RWPE2 (cell line): ENCODE measurements at regions not wholly inside any gene's neighbourhood (a gene's known extent, or its start where the extent isn't known, plus 50 kb on each side); places are given as distances from the start of the nearest gene placed in this dataset.
"Not testable (repeated sequence)": the region's sequence is repeated elsewhere in the genome, so short reads cannot be mapped to it uniquely, and the experiment has no call there.

Source experiments
- ATAC-seq: fragments of 200-7000 bp; cut with Tn5 transposase; 3 replicates; pipeline ENCODE4 v1.9.1; 2021; ENCODE audit warnings: low read depth
- DNase-seq: peaks from one replicate; pipeline ENCODE4 v3.0.0-alpha.2; 2020; ENCODE audit warnings: low spot score
- H3K27ac ChIP-seq: fragments of 450-650 bp; 2 replicates; pipeline ENCODE4 v1.5.1; 2017; ENCODE audit warnings: mild to moderate bottlenecking; ENCODE audit not compliant: poor library complexity, severe bottlenecking
- H3K27me3 ChIP-seq: fragments of 250-450 bp; sonication (Bioruptor Pico); 2 replicates; pipeline ENCODE4 v1.5.1; 2021; ENCODE audit warnings: mild to moderate bottlenecking, moderate library complexity; ENCODE audit not compliant: insufficient read depth, poor library complexity, severe bottlenecking
- H3K36me3 ChIP-seq: fragments of 250-450 bp; sonication (Bioruptor Pico); 2 replicates; pipeline ENCODE4 v1.5.1; 2020; ENCODE audit warnings: low read depth, mild to moderate bottlenecking, moderate library complexity
- H3K4me1 ChIP-seq: fragments of 250-450 bp; sonication (Bioruptor Pico); 2 replicates; pipeline ENCODE4 v1.5.1; 2021; ENCODE audit warnings: mild to moderate bottlenecking, moderate library complexity; ENCODE audit not compliant: insufficient read depth, poor library complexity, severe bottlenecking
- H3K4me3 ChIP-seq: fragments of 250-450 bp; sonication (Bioruptor Pico); 2 replicates; pipeline ENCODE4 v1.5.1; 2021; ENCODE audit warnings: mild to moderate bottlenecking, moderate library complexity; ENCODE audit not compliant: severe bottlenecking
- H3K9me3 ChIP-seq: fragments of 250-450 bp; sonication (Bioruptor Pico); 2 replicates; pipeline ENCODE4 v1.5.1; 2021; ENCODE audit warnings: mild to moderate bottlenecking, moderate library complexity; ENCODE audit not compliant: severe bottlenecking
- CTCF ChIP-seq: fragments of 450-650 bp; IDR thresholded peaks from one replicate; pipeline ENCODE4 v1.5.1; 2017; ENCODE audit warnings: mild to moderate bottlenecking, moderate library complexity; ENCODE audit not compliant: poor library complexity, severe bottlenecking

GRCh38 chr5:126137891-126138280 is 285.3 kb upstream of the GRAMD2B start:
- Histone ChIP-seq H3K36me3 (no peaks in the 10 kb centered on the region), H3K4me1 (peaks cover 13% of the 10 kb centered on the region), H3K9me3 (no peaks in the 10 kb centered on the region), H3K27ac (no peak overlapping the region), H3K4me3 (no peak overlapping the region), H3K27me3 (no peaks in the 10 kb centered on the region)
- no peak for DNase-seq
- ATAC-seq: no peak
- no peak for TF ChIP-seq CTCF

DNA sequence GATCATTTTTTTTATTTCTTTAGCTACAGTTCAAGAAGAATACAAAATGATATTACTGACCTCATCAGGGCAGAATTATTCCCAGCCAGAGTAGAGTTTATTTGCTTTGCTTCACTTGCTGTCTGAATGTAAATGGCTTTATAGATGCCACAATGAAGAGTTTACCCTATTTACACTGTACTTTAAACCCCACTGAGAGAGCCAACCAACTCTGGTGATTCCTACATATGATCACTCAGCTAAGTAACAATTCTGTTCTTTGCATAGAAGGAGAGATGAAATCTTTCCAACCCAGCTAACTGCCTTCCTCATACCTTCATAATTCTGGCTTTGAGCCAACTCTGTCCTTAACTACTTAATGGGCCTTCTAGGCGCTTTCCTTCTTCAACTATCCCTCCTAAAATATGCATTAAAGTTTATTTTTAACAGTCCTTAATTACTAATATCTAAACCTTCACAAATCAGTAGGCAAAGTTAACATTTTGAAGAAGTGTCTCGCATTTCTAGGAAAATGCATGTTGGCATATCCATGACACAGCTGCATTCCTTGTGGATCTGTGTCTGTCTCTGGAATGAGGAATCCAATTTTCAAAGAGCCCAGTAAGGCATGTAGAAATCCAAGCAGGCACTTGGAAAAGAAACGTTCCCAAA is 284.8 kb upstream of the GRAMD2B start:
- no peak for TF ChIP-seq CTCF
- Histone ChIP-seq H3K4me1 (peaks cover 13% of the 10 kb centered on the region), H3K36me3 (no peaks in the 10 kb centered on the region), H3K4me3 (no peak overlapping the region), H3K9me3 (no peaks in the 10 kb centered on the region), H3K27me3 (no peaks in the 10 kb centered on the region), H3K27ac (no peak overlapping the region)
- ATAC-seq: peak; percentile 54; the same call in 1 of the 3 replicates
- DNase-seq: no peak

GRCh38 chr5:126139086-126139485 is 284.1 kb upstream of the GRAMD2B start:
- DNase-seq (no peak), ATAC-seq (peak; percentile 25; the same call in 1 of the 3 replicates)
- H3K27ac ChIP-seq: no peak overlapping the region
- no peaks in the 10 kb centered on the region for H3K27me3 ChIP-seq
- H3K4me1 ChIP-seq: peaks cover 13% of the 10 kb centered on the region
- H3K4me3 ChIP-seq: no peak overlapping the region
- H3K36me3 ChIP-seq: no peaks in the 10 kb centered on the region
- H3K9me3 ChIP-seq: no peaks in the 10 kb centered on the region
- no peak for TF ChIP-seq CTCF

GRCh38 chr5:126139773-126140172 is 283.4 kb upstream of the GRAMD2B start:
- no peaks in the 10 kb centered on the region for H3K36me3 ChIP-seq
- no peak overlapping the region for H3K4me3 ChIP-seq
- TF ChIP-seq CTCF: no peak
- H3K9me3 ChIP-seq: no peaks in the 10 kb centered on the region
- no peak overlapping the region for H3K27ac ChIP-seq
- no peaks in the 10 kb centered on the region for H3K27me3 ChIP-seq
- ATAC-seq (no peak), DNase-seq (no peak)
- H3K4me1 ChIP-seq: peaks cover 13% of the 10 kb centered on the region

DNA sequence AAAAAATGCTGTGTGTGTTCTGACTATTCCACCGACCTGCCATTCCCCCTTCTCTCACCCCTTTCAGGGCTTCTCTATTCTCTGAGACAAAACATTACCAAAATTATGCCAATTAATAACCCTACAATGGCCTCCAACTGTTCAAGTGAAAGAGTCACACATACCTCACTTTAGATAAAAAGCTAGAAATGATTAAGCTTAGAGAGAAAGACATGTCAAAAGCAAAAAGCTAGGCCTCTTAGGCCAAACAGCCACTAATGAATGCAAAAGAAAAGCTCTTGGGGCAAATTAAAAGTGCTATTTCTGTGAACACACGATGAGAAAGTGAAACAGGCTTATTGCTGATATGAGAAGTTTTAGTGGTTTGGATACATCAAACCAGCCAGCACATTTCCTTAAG is 279.6 kb upstream of the GRAMD2B start:
- Histone ChIP-seq H3K27ac (no peak overlapping the region), H3K9me3 (no peaks in the 10 kb centered on the region), H3K36me3 (no peaks in the 10 kb centered on the region), H3K27me3 (no peaks in the 10 kb centered on the region), H3K4me3 (no peak overlapping the region), H3K4me1 (peaks cover 11% of the 10 kb centered on the region)
- no peak for TF ChIP-seq CTCF
- no peak for ATAC-seq
- no peak for DNase-seq

DNA sequence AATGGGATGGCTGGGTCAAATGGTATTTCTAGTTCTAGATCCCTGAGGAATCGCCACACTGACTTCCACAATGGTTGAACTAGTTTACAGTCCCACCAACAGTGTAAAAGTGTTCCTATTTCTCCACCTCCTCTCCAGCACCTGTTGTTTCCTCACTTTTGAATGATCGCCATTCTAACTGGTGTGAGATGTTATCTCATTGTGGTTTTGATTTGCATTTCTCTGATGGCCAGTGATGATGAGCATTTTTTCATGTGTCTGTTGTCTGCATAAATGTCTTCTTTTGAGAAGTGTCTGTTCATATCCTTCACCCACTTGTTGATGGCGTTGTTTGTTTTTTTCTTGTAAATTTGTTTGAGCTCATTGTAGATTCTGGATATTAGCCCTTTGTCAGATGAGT is 272.9 kb upstream of the GRAMD2B start:
- H3K36me3 ChIP-seq, H3K27ac ChIP-seq, ATAC-seq, H3K4me3 ChIP-seq, H3K9me3 ChIP-seq, H3K27me3 ChIP-seq, H3K4me1 ChIP-seq, DNase-seq: not testable (repeated sequence)

DNA sequence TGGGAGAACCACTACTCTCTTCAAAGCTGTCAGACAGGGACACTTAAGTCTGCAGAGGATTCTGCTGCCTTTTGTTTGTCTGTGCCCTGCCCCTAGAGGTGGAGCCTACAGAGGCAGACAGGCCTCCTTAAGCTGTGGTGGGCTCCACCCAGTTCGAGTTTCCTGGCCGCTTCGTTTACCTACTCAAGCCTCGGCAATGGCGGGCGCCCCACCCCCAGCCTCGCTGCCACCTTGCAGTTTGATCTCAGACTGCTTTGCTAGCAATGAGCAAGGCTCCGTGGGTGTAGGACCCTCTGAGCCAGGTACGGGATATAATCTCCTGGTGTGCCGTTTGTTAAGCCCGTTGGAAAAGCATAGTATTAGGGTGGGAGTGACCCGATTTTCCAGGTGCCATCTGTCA is 267.9 kb upstream of the GRAMD2B start:
- DNase-seq, H3K27ac ChIP-seq, H3K4me1 ChIP-seq, H3K36me3 ChIP-seq, H3K4me3 ChIP-seq, ATAC-seq, H3K9me3 ChIP-seq, H3K27me3 ChIP-seq: not testable (repeated sequence)
